SK-N-SH (cell line): ENCODE measurements at regions not wholly inside any gene's neighbourhood (a gene's known extent, or its start where the extent isn't known, plus 50 kb on each side); places are given as distances from the start of the nearest gene placed in this dataset.

ENCODE experiments used
- CTCF ChIP-seq: fragments of 200-600 bp; sonication (generic); IDR thresholded peaks from 2 replicates; pipeline ENCODE4 v1.6.1; 2017; ENCODE audit warnings: antibody characterized with exemption, mild to moderate bottlenecking, moderate library complexity
- EP300 ChIP-seq, 2 experiments: IDR thresholded peaks; 2 replicates each; pipeline versions ENCODE4 v1.4.0 to v1.6.1; 2012; ENCODE audit warnings: borderline replicate concordance in 1 of 2, low read depth in 1 of 2, low read length in 1 of 2
- JUND ChIP-seq: IDR thresholded peaks from 2 replicates; pipeline ENCODE4 v1.4.0; 2012
- NFIC ChIP-seq: IDR thresholded peaks from 2 replicates; pipeline ENCODE4 v1.4.0; 2012; ENCODE audit warnings: borderline replicate concordance
- POLR2AphosphoS5 ChIP-seq: IDR thresholded peaks from 2 replicates; pipeline ENCODE4 v1.6.1; 2012; ENCODE audit warnings: low read depth, low read length
- RAD21 ChIP-seq: IDR thresholded peaks from 2 replicates; pipeline ENCODE4 v1.6.1; 2012; ENCODE audit warnings: mild to moderate bottlenecking, low read length
- RCOR1 ChIP-seq: fragments of 150-350 bp; IDR thresholded peaks from 2 replicates; pipeline ENCODE4 v1.6.1; 2017; ENCODE audit warnings: antibody characterized with exemption, low read length
- SMC3 ChIP-seq: IDR thresholded peaks from 2 replicates; pipeline ENCODE4 v1.6.1; 2012; ENCODE audit warnings: low read depth, low read length, improper control_type of control experiment
- TAF1 ChIP-seq: IDR thresholded peaks from 2 replicates; pipeline ENCODE4 v1.6.1; 2012; ENCODE audit warnings: low read depth, mild to moderate bottlenecking, low read length, moderate library complexity, borderline replicate concordance
- TEAD4 ChIP-seq: IDR thresholded peaks from 2 replicates; pipeline ENCODE4 v1.4.0; 2012; ENCODE audit warnings: mild to moderate bottlenecking, borderline replicate concordance; ENCODE audit not compliant: insufficient read depth
- ZBTB33 ChIP-seq: IDR thresholded peaks from 2 replicates; pipeline ENCODE4 v1.4.0; 2012; ENCODE audit warnings: low read depth, borderline replicate concordance
- TF ChIP-seq, protein P1 (sequence below): fragments of 150-350 bp; IDR thresholded peaks from 2 replicates; pipeline ENCODE4 v1.6.1; 2017; ENCODE audit warnings: antibody characterized with exemption, low read length, low read depth, borderline replicate concordance
- TF ChIP-seq, protein P2 (sequence below): IDR thresholded peaks from 2 replicates; pipeline ENCODE4 v1.4.0; 2012; ENCODE audit warnings: low read depth

DNA sequence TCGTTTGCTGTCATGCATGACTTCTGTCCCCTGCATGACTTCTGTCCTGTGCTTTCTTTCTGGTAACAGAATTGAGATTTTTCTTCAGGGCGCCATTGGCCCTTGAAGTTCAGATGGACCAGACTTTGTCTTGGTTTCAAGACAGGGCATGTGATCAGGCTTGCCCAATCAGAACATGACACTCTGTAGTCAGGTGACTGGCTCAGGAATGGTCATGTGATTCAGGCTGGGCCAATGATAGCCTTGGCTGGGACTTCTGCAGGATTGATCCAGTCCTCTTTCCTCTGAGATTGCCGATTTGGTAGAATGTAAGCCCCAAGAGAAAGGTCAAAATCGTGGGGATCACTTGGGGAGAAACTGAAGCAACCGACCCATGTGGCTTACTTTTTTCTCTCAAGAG is 90.5 kb upstream of the ALX4 start:
- TF ChIP-seq TEAD4 = no peak
- TF ChIP-seq, protein P1, sequence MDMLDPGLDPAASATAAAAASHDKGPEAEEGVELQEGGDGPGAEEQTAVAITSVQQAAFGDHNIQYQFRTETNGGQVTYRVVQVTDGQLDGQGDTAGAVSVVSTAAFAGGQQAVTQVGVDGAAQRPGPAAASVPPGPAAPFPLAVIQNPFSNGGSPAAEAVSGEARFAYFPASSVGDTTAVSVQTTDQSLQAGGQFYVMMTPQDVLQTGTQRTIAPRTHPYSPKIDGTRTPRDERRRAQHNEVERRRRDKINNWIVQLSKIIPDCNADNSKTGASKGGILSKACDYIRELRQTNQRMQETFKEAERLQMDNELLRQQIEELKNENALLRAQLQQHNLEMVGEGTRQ = no peak; the same call in 1 of the 2 replicates
- no peak for TF ChIP-seq CTCF
- TF ChIP-seq JUND = no peak
- TF ChIP-seq EP300 (IDR thresholded peaks at IDR 0.05; ENCODE audit: borderline replicate concordance in 1 of 2, low read depth in 1 of 2, low read length in 1 of 2) = no peak
- TF ChIP-seq POLR2AphosphoS5 = no peak
- no peak for TF ChIP-seq SMC3
- TF ChIP-seq, protein P2, sequence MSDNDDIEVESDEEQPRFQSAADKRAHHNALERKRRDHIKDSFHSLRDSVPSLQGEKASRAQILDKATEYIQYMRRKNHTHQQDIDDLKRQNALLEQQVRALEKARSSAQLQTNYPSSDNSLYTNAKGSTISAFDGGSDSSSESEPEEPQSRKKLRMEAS = no peak
- no peak for TF ChIP-seq NFIC
- no peak for TF ChIP-seq ZBTB33
- TF ChIP-seq RAD21 = no peak
- TF ChIP-seq TAF1 = no peak
- TF ChIP-seq RCOR1 = no peak
